Left cardiac atrium (tissue), 4 donors: ENCODE measurements at regions not wholly inside any gene's neighbourhood (a gene's known extent, or its start where the extent isn't known, plus 50 kb on each side); places are given as distances from the start of the nearest gene placed in this dataset.
"Not testable (repeated sequence)": the region's sequence is repeated elsewhere in the genome, so short reads cannot be mapped to it uniquely, and the experiment has no call there.

Experiments
- ATAC-seq, 2 donors: fragments of 200-7000 bp; cut with Tn5 transposase; one replicate each; pipeline ENCODE4 v1.9.1; 2020; ENCODE audit warnings: mild to moderate bottlenecking in 2 of 2, moderate library complexity in 2 of 2
- DNase-seq: peaks from one replicate; pipeline ENCODE4 v3.0.0-alpha.2; 2020
- intact Hi-C, 2 donors: fragments of 100-400 bp; cut with DNase I; formaldehyde crosslinking; loops; one replicate each; pipeline versions ENCODE4 v1.14.1 to v1.15.1; 2022 to 2023
- donor health status: DM: no; HTN: yes; CAD: no.
- donor health status: DM: no; HTN: yes; CAD: no; lungs with severe emphysema.
- donor health status: DM: yes; HTN: yes; CAD: no.
- donor health status: Dilated cardiomyopathy.

DNA sequence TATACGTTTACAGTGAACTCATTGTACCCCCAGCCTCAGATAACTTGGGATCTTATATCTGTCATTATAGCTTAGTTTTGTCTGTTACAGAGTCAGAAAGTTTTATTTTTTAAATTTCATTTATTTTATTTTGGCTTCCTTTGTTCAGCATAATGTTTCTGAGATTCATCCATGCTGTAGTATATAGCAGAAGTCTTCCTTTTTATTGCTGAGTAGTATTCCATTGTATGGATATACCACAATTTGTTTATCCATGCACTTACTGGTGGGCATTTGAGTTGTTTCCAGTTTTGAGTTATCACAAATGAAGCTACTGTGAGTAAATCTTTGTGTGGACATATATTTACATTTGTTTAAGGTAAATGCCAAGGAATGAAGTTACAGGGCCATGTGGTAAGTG, 122.3 kb downstream of the ADCYAP1 start:
- intact Hi-C loops, result no loop called here
- ATAC-seq (no peak), DNase-seq (no peak)

DNA sequence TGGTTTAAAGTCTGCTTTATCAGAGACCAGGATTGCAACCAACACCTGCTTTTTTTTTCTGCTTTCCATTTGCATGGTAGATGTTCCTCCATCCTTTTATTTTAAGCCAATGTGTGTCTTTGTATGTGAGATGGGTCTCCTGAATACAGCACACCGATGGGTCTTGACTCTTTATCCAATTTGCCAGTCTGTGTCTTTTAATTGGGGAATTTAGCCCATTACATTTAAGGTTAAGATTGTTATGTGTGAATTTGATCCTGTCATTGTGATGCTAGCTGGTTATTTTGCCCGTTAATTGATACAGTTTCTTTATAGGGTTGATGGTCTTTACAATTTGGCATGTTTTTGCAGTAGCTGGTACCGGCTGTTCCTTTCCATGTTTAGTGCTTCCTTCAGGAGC, 128.4 kb downstream of the ADCYAP1 start:
- intact Hi-C loops, DNase-seq, ATAC-seq: not testable (repeated sequence)

DNA sequence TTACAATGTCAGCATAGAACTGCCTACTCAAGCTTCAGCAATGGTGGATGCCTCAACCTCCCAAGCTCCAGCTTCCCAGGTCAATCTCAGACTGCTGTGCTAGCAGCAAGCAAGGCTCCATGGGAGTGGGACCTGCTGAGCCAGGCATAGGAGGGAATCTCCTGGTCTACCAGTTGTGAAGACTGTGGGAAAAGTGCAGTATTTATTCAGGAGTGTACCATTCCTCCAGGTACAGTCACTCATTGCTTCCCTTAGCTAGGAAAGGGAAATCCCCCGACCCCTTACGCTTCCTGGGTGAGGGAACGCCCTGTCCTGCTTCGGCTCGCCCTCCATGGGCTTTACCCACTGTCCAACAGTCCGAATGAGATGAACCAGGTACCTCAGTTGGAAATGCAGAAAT, 130.3 kb downstream of the ADCYAP1 start:
- DNase-seq (no peak), ATAC-seq (no peak)
- intact Hi-C loops, result no loop called here

DNA sequence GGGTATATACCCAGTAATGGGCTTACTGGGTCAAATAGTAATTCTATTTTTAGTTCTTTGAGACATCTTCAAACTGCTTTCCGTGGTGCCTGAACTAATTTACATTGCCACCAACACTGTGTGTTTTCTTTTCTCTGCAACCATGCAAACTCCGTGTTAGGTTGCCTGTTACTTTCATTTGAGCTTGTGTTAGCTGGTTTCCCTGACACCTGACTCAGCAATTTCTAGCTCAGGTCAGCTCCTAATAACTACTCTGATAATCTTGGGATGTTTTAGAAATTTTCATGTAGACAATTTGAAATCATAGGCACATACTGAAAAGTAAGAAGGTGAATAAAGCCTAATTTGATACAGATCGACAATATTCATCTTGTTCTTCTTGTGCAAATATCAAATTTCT, 132.3 kb downstream of the ADCYAP1 start:
- DNase-seq, result no peak
- ATAC-seq, result no peak
- intact Hi-C loops, result no loop called here

DNA sequence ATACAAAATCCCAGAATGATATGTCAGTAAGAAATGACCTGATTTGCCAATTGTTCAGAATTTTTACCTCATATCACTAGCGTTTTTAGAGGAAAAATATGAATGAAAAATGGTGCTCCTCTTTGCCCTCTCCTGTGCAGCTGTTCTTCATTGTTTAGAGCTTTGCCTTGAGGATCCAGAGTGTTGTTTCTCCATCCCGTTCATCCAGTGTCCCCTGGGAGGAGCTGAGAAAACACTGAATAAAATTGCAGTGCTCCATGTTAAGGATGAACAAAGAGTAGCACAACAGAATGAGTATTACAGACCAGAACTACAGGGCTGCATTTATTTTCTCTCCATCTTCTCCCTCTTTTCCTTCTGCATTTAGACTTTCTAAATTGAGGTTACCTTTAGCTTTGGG, 133.1 kb downstream of the ADCYAP1 start:
- DNase-seq (no peak), ATAC-seq (no peak)
- intact Hi-C loops, result no loop called here

DNA sequence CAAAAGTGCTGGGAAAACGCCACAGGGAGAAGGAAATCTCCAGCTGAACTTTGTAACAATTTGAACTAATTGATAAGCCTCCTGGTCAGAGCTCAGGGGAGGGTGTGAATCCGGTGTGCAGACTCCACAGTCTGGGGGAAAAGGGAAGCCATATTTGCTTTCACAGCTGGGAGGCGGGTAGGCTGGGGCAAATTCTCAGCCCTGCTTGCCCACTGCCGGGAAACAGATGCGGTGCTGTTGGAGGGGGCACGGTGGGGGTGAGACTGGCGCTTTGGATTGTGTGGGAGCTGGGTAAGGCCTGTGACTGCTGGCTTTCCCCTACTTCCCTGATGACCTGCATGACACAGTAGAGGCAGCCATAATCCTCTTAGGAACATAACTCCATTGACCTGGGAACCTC, 134.8 kb downstream of the ADCYAP1 start:
- no peak for DNase-seq

DNA sequence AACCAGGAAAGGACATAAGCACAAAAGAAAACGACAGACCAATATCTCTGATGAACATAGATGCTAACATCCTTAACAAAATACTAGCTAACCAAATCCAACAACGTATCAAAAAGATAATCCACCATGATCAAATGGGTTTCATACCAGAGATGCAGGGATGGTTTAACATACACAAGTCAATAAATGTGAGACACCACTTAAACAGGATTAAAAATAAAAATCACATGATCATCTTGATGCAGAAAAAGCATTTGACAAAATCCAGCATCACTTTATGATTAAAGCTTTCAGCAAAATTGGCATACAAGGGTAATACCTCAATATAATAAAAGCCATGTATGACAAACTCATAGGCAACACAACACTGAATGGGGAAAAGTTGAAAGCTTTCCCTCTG, 138.4 kb downstream of the ADCYAP1 start:
- DNase-seq, intact Hi-C loops, ATAC-seq: not testable (repeated sequence)

More for the DNA sequence above, 134.8 kb downstream of the ADCYAP1 start:
- intact Hi-C loops, result no loop called here
- ATAC-seq, result no peak

DNA sequence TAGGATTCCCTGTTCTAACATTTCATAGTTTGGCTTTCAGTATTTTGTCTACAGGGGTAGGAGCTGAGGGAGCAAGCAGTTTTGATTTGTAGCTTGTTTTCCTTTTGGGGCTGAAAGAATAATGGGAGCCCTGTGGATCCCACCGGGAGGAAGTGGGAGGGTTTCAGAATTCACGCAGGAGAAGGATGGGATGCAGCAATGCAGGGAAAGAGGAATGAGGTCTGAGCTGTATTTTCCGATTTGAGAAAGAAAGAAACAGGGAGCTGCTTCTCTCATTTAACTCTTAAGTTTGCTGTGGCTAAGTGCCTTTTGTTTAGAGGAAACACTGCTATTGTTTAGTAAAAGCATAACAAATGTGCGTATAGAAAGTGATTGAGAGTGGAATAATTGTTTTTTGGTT, 141.0 kb downstream of the ADCYAP1 start:
- intact Hi-C loops, result no loop called here
- DNase-seq (no peak), ATAC-seq (no peak)

DNA sequence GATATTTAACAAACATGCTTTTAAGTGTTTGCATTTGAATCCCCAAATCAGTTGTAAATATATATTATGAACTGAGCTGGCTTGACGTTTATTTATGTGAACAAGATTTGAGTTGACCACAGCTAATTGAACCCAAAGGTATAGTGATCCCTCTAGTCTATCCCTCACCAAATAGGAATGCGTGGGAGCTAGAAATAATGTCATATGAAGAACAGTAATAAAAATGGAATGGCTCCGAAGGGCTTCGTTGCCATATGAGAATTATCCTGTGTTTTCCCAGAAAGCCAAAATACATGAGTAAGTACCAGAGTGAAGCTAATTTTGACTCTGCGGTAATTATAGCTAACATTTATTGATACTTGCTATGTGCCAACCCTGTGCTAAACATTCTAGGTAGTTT, 142.7 kb downstream of the ADCYAP1 start:
- ATAC-seq (no peak), DNase-seq (no peak)
- intact Hi-C loops, result no loop called here

DNA sequence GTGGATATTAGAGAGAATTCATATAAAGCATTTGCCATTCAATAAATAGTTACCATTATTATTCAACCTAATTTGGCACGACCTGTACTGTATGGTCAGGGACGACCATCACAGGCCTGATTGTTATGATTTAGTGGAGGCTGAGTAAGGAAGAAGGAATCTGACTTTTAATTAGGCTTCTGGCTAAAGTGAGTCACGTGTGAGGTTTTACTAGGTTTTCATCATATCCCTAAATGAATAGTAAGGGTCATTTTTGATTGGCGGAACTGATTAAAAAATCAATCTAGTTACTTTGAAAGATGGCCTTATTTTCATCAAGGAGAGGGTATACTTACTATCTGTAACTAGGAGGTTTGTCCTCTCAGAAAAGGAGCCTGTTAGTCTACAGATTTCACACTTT, 143.4 kb downstream of the ADCYAP1 start:
- ATAC-seq (no peak), DNase-seq (no peak)
- intact Hi-C loops, result no loop called here

DNA sequence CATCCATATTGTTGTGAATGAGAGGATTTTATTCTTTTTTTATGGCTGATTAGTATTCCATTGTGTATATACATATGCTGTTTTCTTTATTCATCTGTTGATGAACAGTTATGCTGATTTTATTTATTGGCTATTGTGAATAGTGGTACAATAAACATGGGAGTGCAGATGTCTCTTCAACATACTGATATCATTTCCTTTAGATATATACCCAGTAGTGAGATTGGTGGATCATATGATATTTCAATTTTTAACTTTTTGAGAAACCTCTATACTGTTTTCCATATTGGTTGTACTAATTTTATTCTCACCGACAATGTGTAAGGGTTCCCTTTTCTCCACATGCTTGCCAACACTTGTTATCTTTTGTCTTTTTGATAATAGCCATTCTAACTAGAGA, 144.5 kb downstream of the ADCYAP1 start:
- intact Hi-C loops, result no loop called here

DNA sequence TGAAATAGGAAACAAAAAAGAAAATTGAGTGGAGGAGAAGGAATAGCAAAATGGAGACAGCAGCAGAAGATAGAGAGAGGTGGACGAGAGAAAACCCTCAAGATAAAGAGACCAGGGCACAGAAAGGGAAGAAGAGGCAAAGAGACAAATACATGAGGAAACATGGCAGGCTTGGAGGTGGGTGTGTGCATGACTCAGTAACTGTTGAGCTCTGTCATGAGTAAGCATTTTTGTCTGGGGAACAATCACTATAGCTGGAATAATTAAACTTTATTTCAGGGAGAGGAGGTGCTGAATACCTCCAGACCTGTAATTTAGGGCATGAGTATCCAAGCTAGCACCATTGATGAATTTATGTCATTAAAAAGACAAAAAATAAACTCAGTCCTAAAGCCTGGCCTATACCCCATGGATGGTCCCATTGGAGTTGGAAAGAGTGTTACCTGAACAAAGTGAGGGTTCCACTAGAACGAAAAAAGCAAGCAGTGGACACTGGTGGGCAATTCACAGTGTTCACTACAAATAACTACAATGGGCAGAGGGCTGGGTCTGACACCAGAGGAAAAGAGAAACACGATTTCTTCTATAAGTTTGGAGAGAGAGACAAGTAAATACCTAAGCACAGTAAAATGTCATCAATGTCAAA, 145.5 kb downstream of the ADCYAP1 start:
- ATAC-seq, result no peak
- intact Hi-C loops, result no loop called here
- no peak for DNase-seq

More for the DNA sequence above, 144.5 kb downstream of the ADCYAP1 start:
- ATAC-seq (no peak), DNase-seq (no peak)

DNA sequence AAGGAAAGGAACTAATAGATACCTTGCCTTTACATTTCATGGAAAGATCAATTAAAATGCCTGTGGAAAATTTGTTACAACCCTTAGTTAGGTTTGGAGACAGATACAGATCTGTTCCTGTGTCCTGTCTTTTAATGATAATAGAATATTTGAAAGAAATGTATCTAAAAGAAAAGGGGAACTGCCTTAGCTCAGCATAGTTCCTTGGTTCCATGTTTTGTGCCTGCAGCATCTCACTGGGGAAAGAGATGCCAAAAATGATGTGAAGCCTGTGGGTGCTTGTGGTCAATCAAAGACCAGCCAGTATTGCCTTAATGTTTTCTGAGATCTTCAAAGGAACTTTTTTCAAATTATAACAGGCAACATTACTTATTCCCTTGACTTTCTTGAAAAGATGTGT, 147.6 kb downstream of the ADCYAP1 start:
- intact Hi-C loops, result no loop called here
- DNase-seq (no peak), ATAC-seq (no peak)

DNA sequence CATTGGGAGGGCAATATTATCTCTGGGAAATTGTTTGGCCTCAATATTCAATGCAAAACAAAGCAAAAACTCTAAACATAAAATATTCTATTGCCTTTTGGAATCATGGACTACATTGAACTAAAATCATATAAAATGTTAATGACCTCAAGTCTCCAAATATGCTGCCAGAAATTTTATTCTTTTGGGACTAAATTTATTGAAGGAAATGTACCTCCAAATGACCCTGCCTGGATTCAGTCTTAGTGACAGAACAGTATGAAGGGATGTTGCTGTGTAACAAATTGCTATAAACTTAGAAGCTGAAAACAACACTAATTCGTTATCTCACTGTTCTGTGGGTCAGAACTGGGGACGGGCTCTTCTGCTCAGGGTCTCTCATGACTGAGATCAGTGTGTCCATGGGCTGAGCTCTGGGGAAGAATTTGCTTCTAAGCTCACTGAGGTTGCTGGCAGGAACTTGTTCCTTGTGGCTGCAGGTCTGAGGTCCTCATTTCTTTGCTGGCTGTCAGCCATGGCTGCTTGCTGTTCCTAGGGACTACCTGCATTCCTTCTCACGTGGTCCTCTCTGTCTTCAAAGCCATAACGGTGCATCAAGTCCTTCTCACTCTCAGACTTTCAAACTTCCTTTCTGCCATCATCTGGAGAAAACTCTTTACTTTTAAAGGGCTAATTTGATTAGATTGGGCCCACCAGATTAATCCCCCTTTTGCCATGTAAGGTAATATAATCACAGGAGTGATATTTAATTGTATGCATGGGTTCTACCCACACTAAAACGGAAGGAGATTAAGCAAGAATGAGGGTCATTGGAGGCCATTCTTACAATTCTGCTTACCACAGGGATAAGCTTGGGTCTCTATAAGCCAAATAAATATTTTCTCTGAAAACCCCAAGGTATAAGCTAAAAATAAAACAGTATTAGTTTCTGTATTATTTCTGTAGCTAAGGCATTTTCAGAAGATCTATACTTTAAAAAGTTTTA, 149.0 kb downstream of the ADCYAP1 start:
- intact Hi-C loops, result no loop called here
- no peak for DNase-seq
- no peak for ATAC-seq

DNA sequence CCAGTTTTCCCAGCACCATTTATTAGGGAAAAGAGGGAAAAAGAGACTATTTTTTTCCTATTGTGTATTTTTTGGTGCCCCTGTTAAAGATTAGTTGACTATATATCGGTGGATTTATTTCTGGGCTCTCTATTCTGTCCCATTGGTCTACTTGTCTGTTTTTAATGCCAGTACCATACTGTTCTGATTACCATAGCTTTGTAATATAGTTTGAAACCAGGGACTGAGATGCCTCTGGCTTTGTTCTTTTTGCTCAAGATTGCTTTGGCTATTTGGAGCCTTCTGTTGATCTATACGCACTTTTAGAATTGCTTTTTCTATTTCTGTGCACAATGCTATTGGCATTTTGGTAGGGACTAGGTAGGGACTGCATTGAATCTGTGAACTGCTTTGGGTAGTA, 151.7 kb downstream of the ADCYAP1 start:
- ATAC-seq, result no peak
- intact Hi-C loops, result no loop called here
- DNase-seq, result no peak

DNA sequence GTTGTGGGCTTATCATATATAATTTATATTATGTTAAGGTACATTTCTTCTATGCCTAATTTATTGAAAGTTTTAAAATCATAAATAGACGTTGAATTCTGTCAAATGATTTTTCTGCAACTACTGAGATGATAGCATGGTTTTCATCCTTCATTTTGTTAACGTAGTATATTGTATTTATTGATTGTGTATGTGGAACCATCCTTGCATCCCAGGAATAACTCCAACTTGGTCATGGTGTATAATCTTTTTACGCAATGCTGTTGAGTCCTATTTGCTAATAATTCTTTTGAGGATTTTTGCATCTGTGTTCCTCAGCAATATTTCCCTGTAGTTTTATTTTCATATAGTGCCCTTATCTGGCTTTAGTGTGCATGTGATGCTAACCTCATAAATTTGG, 152.7 kb downstream of the ADCYAP1 start:
- intact Hi-C loops, result no loop called here
- ATAC-seq, result no peak
- no peak for DNase-seq

DNA sequence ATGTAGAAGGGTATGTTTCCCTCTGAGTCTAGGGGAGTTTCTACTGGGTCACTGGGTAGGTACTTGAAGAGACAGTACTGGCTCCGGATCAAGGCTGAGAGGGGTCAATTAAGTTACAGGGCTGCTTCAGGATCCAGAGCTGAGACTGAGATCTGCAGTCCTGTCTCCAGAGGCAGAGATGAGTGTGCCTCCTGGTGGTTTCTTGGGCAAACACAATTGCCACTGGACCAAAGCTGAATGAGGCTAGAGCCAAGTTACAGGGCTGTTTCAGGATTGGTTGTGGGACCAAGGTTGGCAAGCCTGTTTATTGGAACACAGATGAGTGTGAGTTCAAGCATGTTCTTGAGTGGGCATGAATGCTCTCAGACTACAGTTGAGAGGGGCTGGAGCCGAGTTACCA, 157.9 kb downstream of the ADCYAP1 start:
- ATAC-seq, result no peak
- intact Hi-C loops, result no loop called here
- DNase-seq, result no peak

DNA sequence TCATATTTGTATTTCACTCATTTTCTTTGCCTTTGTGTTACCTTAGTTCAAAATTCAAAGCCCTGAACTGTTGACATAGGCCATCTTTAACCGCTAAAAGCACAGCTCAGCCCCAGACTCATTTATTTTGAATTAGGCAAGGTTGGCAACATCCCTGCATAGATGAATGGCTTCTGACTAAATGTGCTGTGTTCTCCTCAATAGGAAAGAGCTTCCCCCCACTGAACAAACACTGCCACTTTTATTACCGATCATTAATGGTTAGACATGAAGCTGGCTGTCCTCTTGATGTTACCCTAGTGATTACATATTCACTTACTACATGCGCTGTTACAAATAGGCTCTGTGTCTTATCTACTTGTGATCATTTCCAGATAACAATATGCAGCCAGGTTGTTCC, 170.7 kb downstream of the ADCYAP1 start:
- intact Hi-C loops, result no loop called here
- DNase-seq (no peak), ATAC-seq (no peak)

DNA sequence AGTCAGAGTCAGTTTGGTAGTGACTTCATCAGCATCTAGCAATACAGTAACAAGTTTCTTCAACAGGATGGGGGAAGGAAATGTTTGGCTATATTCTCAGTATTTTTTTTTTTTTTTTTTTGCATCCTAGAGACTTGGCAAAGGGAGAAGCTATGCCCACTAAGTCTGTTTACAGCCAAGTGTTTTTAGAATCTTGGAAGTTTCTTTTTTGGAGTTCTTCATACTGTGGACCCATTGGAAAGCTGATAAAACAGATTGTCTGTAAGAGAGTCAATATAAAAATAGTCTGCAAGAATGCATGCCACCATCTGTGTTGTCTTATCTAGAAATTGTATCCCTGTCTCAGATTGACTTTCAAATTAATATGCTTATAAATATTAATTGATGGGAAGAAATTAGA, 171.2 kb downstream of the ADCYAP1 start:
- no peak for ATAC-seq
- DNase-seq, result no peak
- intact Hi-C loops, result no loop called here

DNA sequence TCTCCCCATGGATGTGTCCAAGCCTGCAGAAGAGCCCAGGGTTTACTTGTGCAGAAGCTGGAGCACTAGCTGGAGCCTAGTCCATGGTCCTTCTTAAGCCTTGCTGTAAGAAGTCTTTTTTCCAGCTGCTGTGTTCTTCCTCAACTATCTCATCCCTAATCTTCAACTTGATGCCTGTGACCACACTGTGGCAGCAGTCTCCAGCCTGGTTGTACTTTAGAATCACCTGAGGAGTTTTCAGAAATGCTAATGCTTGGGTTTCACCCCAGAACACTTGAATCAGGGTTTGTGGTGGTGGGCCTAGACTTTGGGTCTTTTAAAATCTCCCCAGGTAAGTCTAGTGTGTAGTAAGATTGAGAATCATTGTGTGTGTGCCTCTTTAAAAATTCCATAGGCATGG, 173.6 kb downstream of the ADCYAP1 start:
- DNase-seq, result no peak
- ATAC-seq, result no peak
- intact Hi-C loops, result no loop called here

DNA sequence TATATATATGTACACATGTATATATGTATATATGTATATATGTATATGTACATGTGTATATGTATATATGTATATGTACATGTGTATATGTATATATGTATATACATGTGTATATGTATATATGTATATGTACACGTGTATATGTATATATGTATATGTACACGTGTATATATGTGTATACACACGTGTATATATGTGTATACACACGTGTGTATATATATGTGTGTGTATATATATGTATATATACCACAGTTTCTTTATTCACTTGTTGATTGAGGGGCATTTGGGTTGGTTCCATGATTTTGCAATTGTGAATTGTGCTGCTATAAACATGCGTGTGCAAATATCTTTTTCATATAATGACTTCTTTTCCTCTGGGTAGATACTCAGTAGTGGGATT, 179.0 kb downstream of the ADCYAP1 start:
- intact Hi-C loops, DNase-seq, ATAC-seq: not testable (repeated sequence)
